NCI-H524 (cell line): ENCODE measurements at regions not wholly inside any gene's neighbourhood (a gene's known extent, or its start where the extent isn't known, plus 50 kb on each side); places are given as distances from the start of the nearest gene placed in this dataset.

ENCODE experiments used
- DNase-seq, 2 experiments: peaks; one replicate each; lab custom pipeline; 2025; lab: John Stamatoyannopoulos, UW

DNA sequence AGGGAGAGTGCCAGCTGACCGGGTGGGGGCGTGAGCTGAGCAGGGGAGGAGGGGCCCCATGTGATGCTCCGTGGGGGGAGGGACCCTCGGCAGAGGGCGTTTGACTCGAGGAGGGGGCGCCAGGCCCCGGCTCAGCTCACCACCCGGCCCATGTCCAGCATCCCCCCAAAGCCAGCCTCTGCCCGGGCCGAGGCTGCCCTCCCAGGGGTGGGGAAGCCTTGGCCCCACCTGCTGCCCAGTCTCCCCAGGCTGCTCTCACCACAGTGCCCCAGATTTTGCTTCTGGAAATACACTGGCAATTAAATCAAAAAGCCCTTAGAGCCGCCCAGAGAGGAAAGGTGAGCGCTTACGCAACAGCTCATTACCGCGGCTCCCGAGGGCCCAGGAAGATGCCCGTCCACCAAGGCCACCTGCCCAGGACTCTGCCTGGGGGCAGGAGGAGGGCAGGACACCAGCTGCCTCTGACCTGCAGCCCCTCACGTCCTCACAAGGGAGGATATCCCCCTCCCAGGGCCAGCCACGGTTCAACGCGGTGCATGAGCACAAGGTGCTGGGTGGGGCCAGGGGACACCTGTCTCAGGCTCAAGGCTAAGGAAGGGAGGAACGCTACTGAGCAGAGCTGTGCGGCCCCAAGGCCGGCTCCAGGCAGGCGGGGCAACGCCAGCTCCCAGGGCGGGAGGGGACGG, 70.0 kb upstream of the INPP5A start:
- no peak for DNase-seq

DNA sequence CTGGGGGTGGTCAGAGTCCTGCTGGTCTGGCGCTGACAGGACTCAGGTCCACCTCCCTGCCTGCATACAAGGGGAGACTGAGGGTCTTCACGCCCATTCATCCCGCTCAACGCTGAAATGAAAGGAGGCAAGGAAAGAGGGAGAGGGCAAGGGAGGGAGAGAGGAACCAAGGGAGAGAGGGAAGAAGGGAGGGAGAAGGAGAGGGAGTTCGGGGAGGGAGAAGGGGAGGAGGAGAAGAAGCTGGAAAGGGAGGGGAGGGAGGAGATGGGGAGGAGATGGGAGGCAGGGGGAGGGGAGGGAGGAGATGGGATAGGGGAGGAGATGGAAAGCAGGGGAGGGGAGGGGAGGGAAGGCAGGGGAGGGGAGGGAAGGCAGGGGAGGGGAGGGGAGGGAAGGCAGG, 69.4 kb upstream of the INPP5A start:
- DNase-seq: no peak

DNA sequence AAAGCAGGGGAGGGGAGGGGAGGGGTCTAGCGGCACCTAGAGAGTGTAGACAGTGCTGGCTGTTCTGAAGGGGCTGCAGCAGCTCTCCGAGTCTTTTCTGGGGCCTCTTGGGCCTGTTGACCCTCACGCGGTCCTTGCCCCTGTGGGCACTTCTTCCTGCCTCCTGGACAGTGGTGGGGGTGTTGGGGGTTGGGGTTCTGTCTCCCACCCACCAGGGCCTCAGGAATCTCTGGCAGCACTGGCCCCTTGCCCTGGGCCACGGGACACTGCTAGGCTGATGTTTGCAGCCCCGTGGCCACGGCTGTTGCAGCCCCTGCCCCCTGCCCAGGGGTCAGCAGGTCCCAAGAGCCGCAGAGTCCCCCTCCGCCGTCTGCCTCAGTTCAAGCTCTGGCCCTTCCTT, 68.9 kb upstream of the INPP5A start:
- DNase-seq: no peak

- no peak for DNase-seq
These were observed 68.2 kb upstream of the INPP5A start for GRCh38 chr10:132469197-132469884.

GRCh38 chr10:132470410-132471124, 67.0 kb upstream of the INPP5A start:
- peak in 1 of 2 experiments; percentile 5 for DNase-seq

- no peak for DNase-seq
These were observed 66.5 kb upstream of the INPP5A start for GRCh38 chr10:132471125-132471451.

DNA sequence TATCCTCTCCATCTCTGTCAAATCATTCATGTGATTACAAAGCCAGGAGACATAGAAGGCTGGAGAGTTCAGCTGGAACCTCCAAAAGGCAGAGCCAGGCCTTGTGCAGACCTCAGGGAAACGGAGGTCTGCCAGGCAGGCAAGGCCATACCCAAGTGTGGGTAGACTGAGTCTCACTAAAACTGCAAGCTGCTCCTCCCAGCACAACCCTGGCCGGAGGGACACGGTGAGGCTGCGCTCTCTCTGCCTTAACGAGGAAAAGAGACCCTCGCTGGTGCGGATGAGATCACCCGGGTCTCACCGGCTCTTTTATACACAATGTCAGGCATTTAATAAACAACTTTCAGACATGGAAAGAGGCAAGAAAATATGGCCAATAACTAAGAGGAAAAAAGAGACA, 66.1 kb upstream of the INPP5A start:
- DNase-seq: no peak

GRCh38 chr10:132475086-132475485, 62.5 kb upstream of the INPP5A start:
- no peak for DNase-seq

DNA sequence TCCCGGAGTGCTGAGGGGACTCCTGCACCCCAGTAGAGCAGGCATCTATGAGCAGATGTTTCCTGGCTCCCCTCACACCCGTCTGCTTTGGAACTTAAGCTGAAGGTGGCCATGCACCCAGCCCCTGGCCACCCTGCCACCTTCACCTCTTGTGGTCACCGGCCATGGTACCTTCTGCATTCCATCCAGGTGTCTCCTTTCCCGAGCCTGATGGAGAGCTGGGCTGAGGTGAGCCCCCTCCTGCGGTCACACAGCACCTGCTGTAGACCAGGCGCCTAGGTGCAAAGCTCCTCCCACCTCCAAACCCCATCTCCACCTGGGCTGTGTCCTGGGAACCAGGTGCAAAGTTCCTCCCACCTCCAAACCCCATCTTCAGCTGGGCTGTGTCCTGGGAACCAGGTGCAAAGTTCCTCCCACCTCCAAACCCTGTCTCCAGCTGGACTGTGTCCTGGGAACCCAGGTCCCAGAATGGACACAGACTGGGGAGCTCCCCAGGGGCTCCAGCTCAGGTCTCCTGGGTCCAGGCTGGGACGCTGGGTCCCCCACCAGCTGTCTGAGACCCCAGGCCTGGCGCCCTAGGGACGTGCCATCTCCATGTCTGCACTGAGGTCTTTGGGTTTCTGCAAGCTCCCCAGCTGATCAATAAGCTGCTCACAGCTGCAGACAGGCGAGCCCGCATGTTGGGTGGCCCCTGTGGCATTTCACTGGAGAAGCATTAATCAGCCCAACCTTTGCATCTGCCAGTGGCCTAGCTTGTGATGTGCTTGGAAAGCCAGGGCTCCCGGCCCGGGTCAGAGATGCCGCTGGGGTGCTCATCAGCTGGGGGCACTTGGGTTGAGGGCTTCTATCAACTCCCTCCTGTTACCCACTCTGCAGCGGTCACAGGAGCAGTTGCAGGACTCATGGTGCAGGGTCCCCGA, 61.2 kb upstream of the INPP5A start:
- no peak for DNase-seq

GRCh38 chr10:132477066-132477397, 60.6 kb upstream of the INPP5A start:
- no peak for DNase-seq

GRCh38 chr10:132477398-132478340, 59.9 kb upstream of the INPP5A start:
- DNase-seq: no peak

DNA sequence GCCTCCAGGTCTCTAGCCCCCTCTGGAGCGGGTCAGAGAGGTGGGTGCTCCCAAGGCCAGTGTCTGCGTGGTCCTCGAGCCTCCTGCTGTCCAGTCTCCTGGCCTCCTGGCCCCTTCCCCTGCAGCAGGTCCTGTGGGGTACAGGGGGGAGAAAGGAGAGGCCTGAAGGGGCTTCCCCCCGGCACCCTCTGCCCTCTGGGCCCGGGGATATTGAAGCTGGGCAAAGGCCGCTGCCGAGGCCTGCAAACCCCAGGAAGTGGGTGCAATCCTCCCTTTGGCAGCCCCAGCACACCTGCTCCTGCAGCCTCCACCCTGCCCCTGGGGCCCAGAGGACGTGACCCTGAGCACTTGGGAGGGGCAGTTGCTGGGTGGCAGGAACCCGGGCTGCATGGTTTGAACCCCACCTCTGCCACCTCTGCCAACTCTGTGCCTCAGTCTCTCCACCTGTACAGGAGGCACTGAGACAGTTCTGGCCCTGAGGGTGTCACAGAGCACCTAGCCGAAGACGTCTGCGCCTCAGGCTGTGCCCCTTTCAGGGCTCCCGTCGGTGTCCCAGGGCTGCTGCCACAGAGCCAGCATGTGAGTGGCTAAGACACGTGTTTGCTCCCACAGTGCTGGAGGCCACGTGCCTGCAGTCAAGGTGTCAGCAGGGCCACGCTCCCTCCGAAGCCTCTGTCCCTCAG, 59.1 kb upstream of the INPP5A start:
- no peak for DNase-seq

DNA sequence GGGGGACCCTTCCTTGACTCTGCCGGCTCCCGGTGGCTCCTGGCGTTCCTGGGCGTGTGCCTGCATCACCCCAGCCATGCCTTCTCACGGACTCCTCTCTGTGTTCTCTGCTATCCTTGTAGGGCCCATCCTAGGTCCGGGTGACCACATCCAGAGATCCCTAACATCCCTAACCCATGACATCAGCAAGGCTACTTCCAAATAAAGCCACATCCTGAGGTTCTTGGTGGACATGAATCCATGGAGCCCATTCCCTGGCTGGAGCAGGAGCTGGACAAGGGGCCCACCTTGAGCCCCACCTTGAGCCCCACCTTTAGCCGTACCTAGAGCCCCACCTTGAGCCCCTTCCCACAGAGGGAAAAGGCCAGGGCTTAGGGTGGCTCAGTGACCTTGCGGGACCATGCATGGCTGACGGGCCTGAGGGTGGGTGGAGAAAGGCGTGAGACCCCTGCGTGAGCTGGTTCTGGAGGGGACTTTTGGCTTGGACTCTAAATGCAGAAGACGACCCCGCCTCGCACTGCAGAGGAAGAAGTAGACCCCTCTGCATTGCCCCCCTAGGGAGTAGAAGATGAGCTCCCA, 58.5 kb upstream of the INPP5A start:
- DNase-seq: no peak

- no peak for DNase-seq
These were observed 57.9 kb upstream of the INPP5A start for GRCh38 chr10:132479603-132480221.

GRCh38 chr10:132480356-132480755, 57.2 kb upstream of the INPP5A start:
- DNase-seq: no peak

GRCh38 chr10:132481690-132482089, 55.9 kb upstream of the INPP5A start:
- no peak for DNase-seq

GRCh38 chr10:132482090-132482800, 55.3 kb upstream of the INPP5A start:
- no peak for DNase-seq

DNA sequence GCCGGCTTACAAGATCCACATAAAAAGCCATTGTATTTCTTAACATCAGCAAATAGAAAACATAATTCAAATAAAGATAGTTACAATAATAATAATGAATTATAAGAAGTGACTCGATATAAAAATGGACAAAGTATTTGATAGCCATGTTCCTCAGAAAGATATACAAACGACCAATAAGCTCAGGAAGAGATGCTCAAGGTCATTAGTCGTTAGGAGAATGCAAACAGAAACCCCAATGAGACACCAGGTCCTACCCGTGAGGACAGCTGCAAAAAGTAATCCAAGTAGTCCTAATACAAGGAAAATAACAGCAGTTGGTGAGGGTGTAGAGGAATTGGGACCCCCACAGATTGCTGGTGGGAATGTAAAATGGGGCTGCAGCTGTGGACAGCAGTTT, 54.2 kb upstream of the INPP5A start:
- no peak for DNase-seq

DNA sequence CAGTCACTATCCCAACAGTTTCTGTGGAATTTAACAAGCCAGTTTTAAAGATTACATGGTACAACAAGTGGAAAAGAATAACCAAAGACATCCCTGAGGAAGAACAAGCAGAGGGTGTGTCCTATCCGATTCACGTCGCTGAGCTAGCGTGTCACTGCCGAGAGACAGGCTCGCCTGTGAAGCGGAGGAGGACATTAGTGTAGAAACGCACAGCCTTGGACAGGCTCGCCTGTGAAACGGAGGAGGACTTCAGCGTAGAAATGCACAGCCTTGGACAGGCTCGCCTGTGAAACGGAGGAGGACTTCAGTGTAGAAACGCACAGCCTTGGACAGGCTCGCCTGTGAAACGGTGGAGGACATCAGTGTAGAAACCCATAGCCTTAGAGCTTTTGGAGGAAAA, 52.7 kb upstream of the INPP5A start:
- DNase-seq: no peak
